Lung (tissue), 11 donors: ENCODE measurements at regions not wholly inside any gene's neighbourhood (a gene's known extent, or its start where the extent isn't known, plus 50 kb on each side); places are given as distances from the start of the nearest gene placed in this dataset.

Experiments used
- ATAC-seq: fragments of 200-7000 bp; cut with Tn5 transposase; one replicate; pipeline ENCODE4 v1.9.1; 2020; ENCODE audit warnings: moderate number of reproducible peaks; ENCODE audit not compliant: insufficient read depth, low FRiP score
- DNase-seq, 3 donors: peaks; one replicate each; pipeline ENCODE4 v3.0.0-alpha.2; 2013 to 2017
- H3K27ac ChIP-seq, 2 donors: one replicate each; pipeline ENCODE4 v1.5.1; 2013; ENCODE audit warnings: mild to moderate bottlenecking in 2 of 2, moderate library complexity in 2 of 2, control low read depth in 1 of 2, inconsistent platforms in 1 of 2, low read depth in 1 of 2, low read length in 1 of 2
- H3K27me3 ChIP-seq, 3 donors: one replicate each; pipeline ENCODE4 v1.5.1; 2013; ENCODE audit warnings: low read length in 2 of 3; ENCODE audit not compliant: control insufficient read depth in 3 of 3, insufficient read depth in 3 of 3
- H3K36me3 ChIP-seq, 4 donors: one replicate each; pipeline ENCODE4 v1.5.1; 2013; ENCODE audit warnings: low read length in 4 of 4, mild to moderate bottlenecking in 1 of 4, moderate library complexity in 1 of 4; ENCODE audit not compliant: control insufficient read depth in 4 of 4, insufficient read depth in 4 of 4
- H3K4me1 ChIP-seq, 5 donors: one replicate each; pipeline ENCODE4 v1.5.1; 2013; ENCODE audit warnings: low read length in 5 of 5, mild to moderate bottlenecking in 2 of 5, moderate library complexity in 1 of 5; ENCODE audit not compliant: control insufficient read depth in 5 of 5, insufficient read depth in 5 of 5
- H3K4me3 ChIP-seq: one replicate; pipeline ENCODE4 v1.5.1; 2013; ENCODE audit warnings: mild to moderate bottlenecking, control low read depth, moderate library complexity
- H3K9ac ChIP-seq, 2 donors: one replicate each; pipeline ENCODE4 v1.5.1; 2013; ENCODE audit warnings: low read length in 2 of 2, control low read depth in 1 of 2; ENCODE audit not compliant: insufficient read depth in 1 of 2
- H3K9me3 ChIP-seq, 4 donors: one replicate each; pipeline ENCODE4 v1.5.1; 2013; ENCODE audit warnings: low read length in 3 of 4, mild to moderate bottlenecking in 1 of 4, moderate library complexity in 1 of 4; ENCODE audit not compliant: control insufficient read depth in 4 of 4, insufficient read depth in 3 of 4
- CTCF ChIP-seq: IDR thresholded peaks from 2 replicates; pipeline ENCODE4 v1.5.1; 2012; ENCODE audit warnings: mild to moderate bottlenecking; ENCODE audit errors: control extremely low read depth, extremely low read depth
- WGBS, 2 donors: extraction: QIAGEN DNeasy Blood & Tissue Kit; methylation state at CpG; one replicate each; pipeline ENCODE4 v1.1.7; 2013; 5-methylcytosine and 5-hydroxymethylcytosine counted together
- donor health status: control.
- donor health status: control.
- donor health status: Bipolar disorder and iron deficiency.
- donor health status: healthy.
- donor health status: DM: yes; HTN: yes; CAD: no.

DNA sequence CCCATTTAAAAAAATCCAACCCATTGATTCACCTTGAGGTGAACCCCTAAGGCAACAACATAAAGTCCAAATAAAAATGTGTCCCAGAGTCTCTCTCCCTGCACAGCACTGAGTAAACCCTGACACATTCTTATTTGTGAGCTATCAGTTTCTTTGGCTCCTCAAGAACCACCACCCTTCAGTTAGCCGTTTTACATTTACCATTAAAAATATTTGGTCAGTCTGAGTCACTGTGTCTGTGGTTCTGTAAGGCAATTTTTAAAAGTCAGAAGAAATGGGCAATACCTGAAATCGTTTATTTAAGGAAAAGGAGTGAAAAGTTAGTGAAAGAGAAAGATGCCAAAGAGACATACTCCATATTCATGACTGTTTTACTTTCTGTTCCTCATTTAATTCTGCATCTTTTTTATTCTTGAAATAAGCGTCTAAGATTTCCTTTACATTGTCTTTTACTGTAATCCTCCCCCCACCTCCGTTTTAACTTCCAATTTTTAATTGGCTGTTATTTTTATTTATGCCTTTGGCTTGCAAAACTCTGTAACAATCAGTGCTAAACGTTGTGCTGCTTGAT, 91.7 kb upstream of the IVNS1ABP start:
- Histone ChIP-seq H3K27ac (no peak overlapping the region), H3K4me3 (no peak overlapping the region), H3K27me3 (no peaks in the 10 kb centered on the region), H3K9ac (no peak overlapping the region), H3K36me3 (no peaks in the 10 kb centered on the region), H3K4me1 (no peaks in the 10 kb centered on the region), H3K9me3 (no peaks in the 10 kb centered on the region)
- no peak for TF ChIP-seq CTCF
- no peak for ATAC-seq
- WGBS, 2 donors = 57 to 70% methylated on average over 5 of the region's 5 CpGs
- no peak for DNase-seq

DNA sequence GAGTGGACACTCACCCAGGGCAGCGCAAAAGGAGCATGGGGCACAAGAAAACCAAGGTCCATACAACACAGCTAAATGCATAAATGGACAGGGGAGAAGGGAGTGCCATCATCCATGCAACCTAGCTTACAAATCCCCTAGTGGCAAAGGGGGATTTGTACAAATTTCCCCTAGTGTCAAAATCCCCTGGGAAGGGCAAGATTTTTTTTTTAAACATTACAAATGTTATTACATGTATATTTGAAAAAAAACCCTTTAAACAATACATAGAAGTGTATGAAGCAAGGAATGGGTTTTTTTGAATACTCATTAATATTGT, 89.6 kb upstream of the IVNS1ABP start:
- no peak for DNase-seq

DNA sequence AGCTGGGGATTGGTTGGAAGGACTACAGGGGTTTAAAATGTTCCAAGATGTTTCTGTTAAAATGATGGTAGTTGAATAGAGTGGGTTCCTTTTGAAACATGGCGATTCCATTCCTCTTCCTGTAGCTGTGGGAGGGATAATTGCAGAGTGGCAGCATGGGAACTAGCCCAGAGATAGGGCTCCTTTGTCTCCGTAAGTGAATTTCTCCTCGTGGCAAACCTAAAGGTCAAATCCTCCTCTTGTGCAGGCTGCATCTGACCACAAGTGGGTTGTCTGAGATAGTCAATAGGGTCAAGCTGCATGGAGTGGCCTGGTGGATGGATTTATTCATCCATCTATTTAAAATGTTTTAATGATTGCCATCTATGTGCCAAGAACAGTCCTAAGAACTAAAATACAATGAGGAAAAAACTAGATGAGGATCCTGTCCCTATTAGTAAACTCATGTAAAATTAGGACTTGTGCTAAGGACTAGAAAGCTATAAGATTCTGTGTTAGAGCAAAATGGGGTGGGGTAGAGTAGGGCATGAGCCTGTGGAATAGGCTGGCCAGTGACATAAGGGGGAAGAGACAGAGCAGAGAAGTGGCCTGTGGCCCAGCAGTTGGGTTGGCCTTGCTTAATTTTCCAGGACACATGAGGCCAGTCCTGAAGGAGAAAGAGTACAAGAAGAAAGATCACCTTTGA, 89.1 kb upstream of the IVNS1ABP start:
- Histone ChIP-seq H3K9ac (no peak overlapping the region), H3K4me1 (peaks cover 0 to 2% (median 0%) of the 10 kb centered on the region in 5 donors), H3K27me3 (no peaks in the 10 kb centered on the region), H3K9me3 (no peaks in the 10 kb centered on the region), H3K27ac (no peak overlapping the region), H3K4me3 (no peak overlapping the region), H3K36me3 (no peaks in the 10 kb centered on the region)
- no peak for TF ChIP-seq CTCF
- ATAC-seq (no peak), DNase-seq (no peak)
- WGBS, 2 donors = 85 to 90% methylated on average over 3 of the region's 3 CpGs

More for the DNA sequence above, 89.6 kb upstream of the IVNS1ABP start:
- H3K36me3 ChIP-seq = no peaks in the 10 kb centered on the region
- H3K9ac ChIP-seq = no peak overlapping the region
- H3K9me3 ChIP-seq = no peaks in the 10 kb centered on the region
- ATAC-seq = no peak
- TF ChIP-seq CTCF = no peak
- H3K27ac ChIP-seq = no peak overlapping the region
- H3K27me3 ChIP-seq = no peaks in the 10 kb centered on the region
- H3K4me3 ChIP-seq = no peak overlapping the region
- H3K4me1 ChIP-seq = peaks cover 0 to 2% (median 0%) of the 10 kb centered on the region in 5 donors
- 97 to 100% methylated on average over 1 of the region's 1 CpG for WGBS, 2 donors
